Spleen (tissue), 11 donors: ENCODE measurements at regions not wholly inside any gene's neighbourhood (a gene's known extent, or its start where the extent isn't known, plus 50 kb on each side); places are given as distances from the start of the nearest gene placed in this dataset.

ENCODE experiments used
- DNase-seq: peaks from one replicate; pipeline ENCODE4 v3.0.0-alpha.2; 2020
- H3K27ac ChIP-seq, 8 donors: fragments of 200-600 bp; sonication (generic) in 7 of 8; 1 replicate in 4 of 8; 2 replicates in 4 of 8; pipeline versions ENCODE4 v1.5.0 to v1.8.0; 2016 to 2021; ENCODE audit warnings: inconsistent platforms in 4 of 8, mild to moderate bottlenecking in 4 of 8, moderate library complexity in 1 of 8
- H3K27me3 ChIP-seq, 7 donors: fragments of 200-600 bp; sonication (generic) in 6 of 7; replicated peaks in 1 of 7; 1 replicate in 4 of 7; 2 replicates in 3 of 7; pipeline versions ENCODE4 v1.5.0 to v1.8.0; 2016 to 2021; ENCODE audit warnings: inconsistent platforms in 3 of 7, mild to moderate bottlenecking in 1 of 7
- H3K36me3 ChIP-seq, 6 donors: fragments of 200-600 bp; sonication (generic) in 5 of 6; 1 replicate in 4 of 6; 2 replicates in 2 of 6; pipeline versions ENCODE4 v1.5.0 to v1.8.0; 2016 to 2021; ENCODE audit warnings: inconsistent platforms in 2 of 6
- H3K4me1 ChIP-seq, 6 donors: fragments of 200-600 bp; sonication (generic) in 5 of 6; 1 replicate in 3 of 6; 2 replicates in 3 of 6; pipeline versions ENCODE4 v1.5.0 to v1.8.0; 2016 to 2021; ENCODE audit warnings: inconsistent platforms in 3 of 6
- H3K4me3 ChIP-seq, 8 donors: fragments of 200-600 bp; sonication (generic) in 7 of 8; 1 replicate in 4 of 8; 2 replicates in 4 of 8; pipeline versions ENCODE4 v1.5.0 to v1.8.0; 2016 to 2021; ENCODE audit warnings: inconsistent platforms in 4 of 8, mild to moderate bottlenecking in 4 of 8, moderate library complexity in 2 of 8
- H3K9me3 ChIP-seq, 8 donors: fragments of 200-600 bp; sonication (generic) in 7 of 8; 1 replicate in 4 of 8; 2 replicates in 4 of 8; pipeline versions ENCODE4 v1.5.0 to v1.8.0; 2016 to 2021; ENCODE audit warnings: inconsistent platforms in 4 of 8
- CTCF ChIP-seq, 11 experiments: fragments of 200-600 bp in 7 of 11; fragments of 450-650 bp in 4 of 11; sonication (generic) in 4 of 11; IDR thresholded peaks in 8 of 11; conservative IDR thresholded peaks in 3 of 11; 1 replicate in 7 of 11; 2 replicates in 4 of 11; pipeline versions ENCODE4 v1.4.0 to v1.8.0; 2016 to 2021; ENCODE audit warnings: antibody characterized with exemption in 11 of 11, inconsistent platforms in 4 of 11, mild to moderate bottlenecking in 1 of 11
- POLR2A ChIP-seq, 3 donors: fragments of 450-650 bp; IDR thresholded peaks; one replicate each; pipeline ENCODE4 v1.5.1; 2017; ENCODE audit warnings: antibody characterized with exemption in 3 of 3, mild to moderate bottlenecking in 1 of 3
- POLR2AphosphoS5 ChIP-seq, 3 donors: sonication (generic); formaldehyde crosslinking; IDR thresholded peaks; one replicate each; pipeline ENCODE4 v1.5.1; 2017; ENCODE audit warnings: antibody characterized with exemption in 3 of 3
- WGBS, 5 donors: extraction: QIAGEN DNeasy Blood & Tissue Kit in 3 of 5; methylation state at CpG; one replicate each; pipeline versions ENCODE4 v1.1.5 to v1.1.7; 2013 to 2018; 5-methylcytosine and 5-hydroxymethylcytosine counted together
- intact Hi-C: fragments of 100-400 bp; cut with DNase I; formaldehyde crosslinking; loops from one replicate; pipeline ENCODE4 v1.15.0; 2023; ENCODE audit warnings: low total_unique reads
- donor health status: healthy with polysubstance abuse.
- donor health status: DM: no; HTN: no; CAD: no; lungs with moderate emphysema.
- donor health status: DM: no; HTN: no; CAD: no.
- donor health status: Bipolar disorder and iron deficiency.
- donor health status: healthy.
- donor health status: DM: no; HTN: no; CAD: no.
- donor health status: DM: yes; HTN: yes; CAD: no.

- TF ChIP-seq POLR2AphosphoS5 (IDR thresholded peaks at IDR 0.05) (no peak), CTCF (IDR thresholded peaks at IDR 0.05 in 8 of 11, conservative IDR thresholded peaks at IDR 0.05 in 3 of 11) (no peak), POLR2A (IDR thresholded peaks at IDR 0.05) (no peak)
- Histone ChIP-seq H3K27me3 (peaks cover 0 to 39% (median 16%) of the 10 kb centered on the region in 7 donors), H3K9me3 (no peaks in the 10 kb centered on the region), H3K27ac (peak overlapping the region in 3 of 8 donors; percentile 17 to 40 (median 37)), H3K4me1 (peaks cover 0 to 6% (median 0%) of the 10 kb centered on the region in 6 donors), H3K4me3 (no peak overlapping the region), H3K36me3 (no peaks in the 10 kb centered on the region)
- WGBS, 5 donors = 66 to 78% (median 68%) methylated on average over 7 of the region's 7 CpGs
- intact Hi-C loops = no loop called here
- DNase-seq = peak; percentile 32
These were observed 265.9 kb downstream of the DLL1 start for GRCh38 chr6:170024940-170025339.

- H3K27me3 ChIP-seq = peaks cover 0 to 36% (median 16%) of the 10 kb centered on the region in 7 donors
- H3K4me1 ChIP-seq = peaks cover 0 to 6% (median 0%) of the 10 kb centered on the region in 6 donors
- H3K4me3 ChIP-seq = no peak overlapping the region
- peak; percentile 72 for DNase-seq
- TF ChIP-seq CTCF (IDR thresholded peaks at IDR 0.05 in 8 of 11, conservative IDR thresholded peaks at IDR 0.05 in 3 of 11) (no peak), POLR2AphosphoS5 (IDR thresholded peaks at IDR 0.05) (no peak), POLR2A (IDR thresholded peaks at IDR 0.05) (no peak)
- WGBS, 5 donors = 83 to 94% (median 87%) methylated on average over 39 to 67 of the region's 67 CpGs
- no peaks in the 10 kb centered on the region for H3K9me3 ChIP-seq
- H3K27ac ChIP-seq = no peak overlapping the region
- intact Hi-C loops = no loop called here
- no peaks in the 10 kb centered on the region for H3K36me3 ChIP-seq
These were observed 267.0 kb downstream of the DLL1 start for GRCh38 chr6:170023620-170024521.

- TF ChIP-seq CTCF (IDR thresholded peaks at IDR 0.05 in 8 of 11, conservative IDR thresholded peaks at IDR 0.05 in 3 of 11) (no peak), POLR2AphosphoS5 (IDR thresholded peaks at IDR 0.05) (peak in 1 of 3 donors; percentile 42), POLR2A (IDR thresholded peaks at IDR 0.05) (no peak)
- intact Hi-C loops = no loop called here
- peaks cover 0 to 8% (median 0%) of the 10 kb centered on the region in 6 donors for H3K4me1 ChIP-seq
- DNase-seq = no peak
- H3K27ac ChIP-seq = no peak overlapping the region
- no peaks in the 10 kb centered on the region for H3K36me3 ChIP-seq
- H3K4me3 ChIP-seq = no peak overlapping the region
- WGBS, 5 donors = 30 to 48% (median 43%) methylated on average over 36 to 77 of the region's 77 CpGs
- H3K27me3 ChIP-seq = peaks cover 0 to 31% (median 16%) of the 10 kb centered on the region in 7 donors
- no peaks in the 10 kb centered on the region for H3K9me3 ChIP-seq
These were observed 267.9 kb downstream of the DLL1 start for GRCh38 chr6:170022827-170023619.
